ENCODE measurements at regions not wholly inside any gene's neighbourhood (a gene's known extent, or its start where the extent isn't known, plus 50 kb on each side); places are given as distances from the start of the nearest gene placed in this dataset.

- no peak overlapping the region for H3K27ac ChIP-seq
- no peaks in the 10 kb centered on the region for H3K27me3 ChIP-seq
- no peak overlapping the region for H3K4me3 ChIP-seq
- intact Hi-C loops (cut with DNase I) = no loop called here
- WGBS, 2 donors = 68 to 90% methylated on average over 2 of the region's 2 CpGs
- no peaks in the 10 kb centered on the region for H3K9me3 ChIP-seq
- ATAC-seq (no peak), DNase-seq (no peak), FAIRE-seq (no peak)
- no peak for TF ChIP-seq CTCF (IDR thresholded peaks at IDR 0.05)
- H3K4me1 ChIP-seq = no peaks in the 10 kb centered on the region
- H3K36me3 ChIP-seq = no peaks in the 10 kb centered on the region
Measured at GRCh38 chr1:82171955-82172354, 371.2 kb downstream of the ADGRL2 start.

- intact Hi-C loops (cut with DNase I) = no loop called here
- FAIRE-seq (no peak), ATAC-seq (no peak), DNase-seq (no peak)
- TF ChIP-seq CTCF (IDR thresholded peaks at IDR 0.05) = no peak
- Histone ChIP-seq H3K4me1 (no peaks in the 10 kb centered on the region), H3K9me3 (no peaks in the 10 kb centered on the region), H3K27me3 (no peaks in the 10 kb centered on the region), H3K36me3 (no peaks in the 10 kb centered on the region), H3K4me3 (no peak overlapping the region), H3K27ac (no peak overlapping the region)
- WGBS, 2 donors = 67 to 85% methylated on average over 3 of the region's 3 CpGs
Measured at GRCh38 chr1:82168482-82168881, 367.7 kb downstream of the ADGRL2 start.

- Histone ChIP-seq H3K4me3 (no peak overlapping the region), H3K9me3 (no peaks in the 10 kb centered on the region), H3K4me1 (no peaks in the 10 kb centered on the region), H3K27ac (no peak overlapping the region), H3K36me3 (no peaks in the 10 kb centered on the region), H3K27me3 (no peaks in the 10 kb centered on the region)
- DNase-seq (no peak), FAIRE-seq (no peak), ATAC-seq (no peak)
- 76 to 91% methylated on average over 3 of the region's 3 CpGs for WGBS, 2 donors
- TF ChIP-seq CTCF (IDR thresholded peaks at IDR 0.05) = no peak
- intact Hi-C loops (cut with DNase I) = no loop called here
Measured at GRCh38 chr1:82165304-82165703, 364.6 kb downstream of the ADGRL2 start.

GRCh38 chr1:82162486-82163420 is 362.0 kb downstream of the ADGRL2 start:
- Histone ChIP-seq H3K4me3 (no peak overlapping the region), H3K27ac (peak overlapping the region in 1 of 4 donors; percentile 24), H3K4me1 (no peaks in the 10 kb centered on the region), H3K9me3 (no peaks in the 10 kb centered on the region), H3K27me3 (no peaks in the 10 kb centered on the region), H3K36me3 (no peaks in the 10 kb centered on the region)
- WGBS, 2 donors = 45 to 51% methylated on average over 7 of the region's 7 CpGs
- no peak for TF ChIP-seq CTCF (IDR thresholded peaks at IDR 0.05)
- no peak for DNase-seq
- intact Hi-C loops (cut with DNase I) = no loop called here
- no peak for FAIRE-seq
- ATAC-seq = peak in 3 of 4 donors; percentile 54 to 77 (median 71)

GRCh38 chr1:82161700-82162141 is 361.0 kb downstream of the ADGRL2 start:
- 12 to 22% methylated on average over 10 of the region's 10 CpGs for WGBS, 2 donors

More at GRCh38 chr1:82161700-82162141, 361.0 kb downstream of the ADGRL2 start:
- no peaks in the 10 kb centered on the region for H3K9me3 ChIP-seq
- no peak for TF ChIP-seq CTCF (IDR thresholded peaks at IDR 0.05)
- peak overlapping the region in 2 of 4 donors; percentile 8 to 40 for H3K27ac ChIP-seq
- no peaks in the 10 kb centered on the region for H3K36me3 ChIP-seq
- no peak for FAIRE-seq
- intact Hi-C loops (cut with DNase I) = no loop called here
- DNase-seq = no peak
- ATAC-seq = peak in 3 of 4 donors; percentile 66 to 75 (median 72)
- no peak overlapping the region for H3K4me3 ChIP-seq
- no peaks in the 10 kb centered on the region for H3K4me1 ChIP-seq
- H3K27me3 ChIP-seq = no peaks in the 10 kb centered on the region

Measured in pancreas (tissue), 10 donors.